B cell (primary cell): ENCODE measurements at regions not wholly inside any gene's neighbourhood (a gene's known extent, or its start where the extent isn't known, plus 50 kb on each side); places are given as distances from the start of the nearest gene placed in this dataset.

ENCODE experiments used
- ATAC-seq: fragments of 200-7000 bp; cut with Tn5 transposase; one replicate; pipeline ENCODE4 v1.10.0; 2021; ENCODE audit warnings: low read depth, mild to moderate bottlenecking, moderate number of reproducible peaks, moderate library complexity
- CTCF ChIA-PET: fragments of 350-600 bp; sonication (Branson Sonifier 250); formaldehyde crosslinking; loops from one replicate; lab custom pipeline; 2021; ENCODE audit warnings: antibody characterized with exemption, inconsistent platforms; lab: Charles Lee
- POLR2A ChIA-PET: fragments of 350-600 bp; sonication (Branson Sonifier 250); formaldehyde crosslinking; loops from one replicate; lab custom pipeline; 2021; ENCODE audit warnings: antibody characterized with exemption; lab: Charles Lee
- DNase-seq: peaks from one replicate; pipeline ENCODE4 v3.0.0; 2013
- H2AFZ ChIP-seq: 2 replicates; pipeline ENCODE4 v1.6.1; 2012; ENCODE audit warnings: mild to moderate bottlenecking, low read depth, low read length; ENCODE audit not compliant: insufficient read depth, poor library complexity, severe bottlenecking
- H3K27ac ChIP-seq, 2 donors: 1 replicate in 1 of 2; 2 replicates in 1 of 2; pipeline ENCODE4 v1.5.1; 2012 to 2013; ENCODE audit warnings: low read length in 2 of 2, mild to moderate bottlenecking in 2 of 2, moderate library complexity in 1 of 2
- H3K27me3 ChIP-seq, 4 experiments: fragments of 200-600 bp in 1 of 4; sonication (generic) in 1 of 4; replicated peaks in 1 of 4; 1 replicate in 2 of 4; 2 replicates in 2 of 4; pipeline versions ENCODE4 v1.6.1 to v1.7.0; 2013 to 2016; ENCODE audit warnings: low read length in 3 of 4, mild to moderate bottlenecking in 2 of 4, mixed read lengths in 1 of 4, moderate library complexity in 1 of 4; ENCODE audit not compliant: insufficient read depth in 4 of 4, control insufficient read depth in 3 of 4; ENCODE audit errors: control extremely low read depth in 1 of 4
- H3K36me3 ChIP-seq, 2 experiments: replicated peaks in 1 of 2; 1 replicate in 1 of 2; 2 replicates in 1 of 2; pipeline versions ENCODE4 v1.6.1 to v1.7.1; 2013; ENCODE audit warnings: low read length in 1 of 2; ENCODE audit not compliant: insufficient read depth in 2 of 2, control insufficient read depth in 1 of 2; ENCODE audit errors: control extremely low read depth in 1 of 2, extremely low read depth in 1 of 2
- H3K4me1 ChIP-seq, 2 donors: fragments of 200-600 bp in 1 of 2; sonication (generic) in 1 of 2; 1 replicate in 1 of 2; 2 replicates in 1 of 2; pipeline versions ENCODE4 v1.5.1 to v1.6.1; 2013 to 2017; ENCODE audit warnings: low read length in 2 of 2; ENCODE audit not compliant: control insufficient read depth in 2 of 2, insufficient read depth in 2 of 2
- H3K4me2 ChIP-seq: replicated peaks from 2 replicates; pipeline ENCODE3; 2012; ENCODE audit warnings: mild to moderate bottlenecking, low read depth, low read length; ENCODE audit not compliant: poor library complexity, severe bottlenecking
- H3K4me3 ChIP-seq, 5 experiments: fragments of 200-600 bp in 1 of 5; sonication (generic) in 1 of 5; 1 replicate in 3 of 5; 2 replicates in 2 of 5; pipeline versions ENCODE4 v1.5.1 to v1.7.0; 2011 to 2016; ENCODE audit warnings: low read length in 4 of 5, mild to moderate bottlenecking in 4 of 5, low read depth in 2 of 5, control low read depth in 1 of 5, moderate library complexity in 1 of 5; ENCODE audit not compliant: insufficient read depth in 1 of 5; ENCODE audit errors: control extremely low read depth in 1 of 5, extremely low read depth in 1 of 5
- H3K79me2 ChIP-seq: fragments of 200-600 bp; sonication (generic); one replicate; pipeline ENCODE4 v1.6.0; 2016; ENCODE audit warnings: low read length; ENCODE audit not compliant: control insufficient read depth, insufficient read depth
- H3K9ac ChIP-seq: fragments of 200-600 bp; sonication (generic); 2 replicates; pipeline ENCODE4 v1.6.1; 2017; ENCODE audit warnings: mild to moderate bottlenecking, low read length, moderate library complexity
- H3K9me3 ChIP-seq, 3 donors: one replicate each; pipeline versions ENCODE4 v1.6.1 to v1.7.1; 2013; ENCODE audit warnings: low read length in 2 of 3; ENCODE audit not compliant: control insufficient read depth in 2 of 3, insufficient read depth in 1 of 3; ENCODE audit errors: control extremely low read depth in 1 of 3
- H4K20me1 ChIP-seq: 2 replicates; pipeline ENCODE4 v1.6.0; 2012; ENCODE audit warnings: mild to moderate bottlenecking, low read length; ENCODE audit not compliant: insufficient read depth, control insufficient read depth, poor library complexity, severe bottlenecking
- H3K27ac Mint-ChIP-seq: one replicate; pipeline ENCODE4 v1.8.0; 2021; ENCODE audit warnings: mixed read lengths
- H3K27me3 Mint-ChIP-seq: one replicate; pipeline ENCODE4 v1.8.0; 2021; ENCODE audit warnings: mixed read lengths
- H3K4me1 Mint-ChIP-seq: one replicate; pipeline ENCODE4 v1.8.0; 2021; ENCODE audit warnings: mixed read lengths
- H3K4me3 Mint-ChIP-seq: one replicate; pipeline ENCODE4 v1.8.0; 2021; ENCODE audit warnings: mixed read lengths
- H3K9me3 Mint-ChIP-seq: one replicate; pipeline ENCODE4 v1.8.0; 2022; ENCODE audit warnings: mixed read lengths; ENCODE audit not compliant: insufficient read depth
- EZH2 ChIP-seq: IDR thresholded peaks from 2 replicates; pipeline ENCODE4 v1.6.1; 2012; ENCODE audit warnings: borderline replicate concordance, low read depth, mild to moderate bottlenecking, moderate library complexity, low read length; ENCODE audit not compliant: insufficient read depth, poor library complexity, severe bottlenecking
- WGBS: methylation state at CpG from one replicate; pipeline ENCODE4 v1.1.5; 2013; ENCODE audit warnings: missing lambda C conversion rate; ENCODE audit not compliant: insufficient coverage; 5-methylcytosine and 5-hydroxymethylcytosine counted together
- intact Hi-C: fragments of 100-400 bp; cut with micrococcal nuclease; formaldehyde crosslinking; loops from one replicate; pipeline ENCODE4 v1.10.0; 2022
- TF ChIP-seq, protein P1 (sequence below): fragments of 200-600 bp; IDR thresholded peaks from one replicate; pipeline ENCODE4 v1.8.0; 2022; ENCODE audit warnings: antibody characterized with exemption, mild to moderate bottlenecking

GRCh38 chr1:38287036-38287435 is 240.4 kb upstream of the POU3F1 start:
- Histone ChIP-seq H3K9ac (no peak overlapping the region), H3K9me3 (no peaks in the 10 kb centered on the region), H3K27me3 (peaks cover 0 to 26% (median 4%) of the 10 kb centered on the region in 4 experiments), H3K4me1 (peaks cover under 1 to 3% of the 10 kb centered on the region in 2 donors), H3K79me2 (no peaks in the 10 kb centered on the region), H3K4me2 (no peak overlapping the region), H3K36me3 (no peaks in the 10 kb centered on the region), H4K20me1 (no peaks in the 10 kb centered on the region), H3K27ac (no peak overlapping the region), H3K4me3 (no peak overlapping the region), H2AFZ (no peak overlapping the region)
- TF ChIP-seq, protein P1, sequence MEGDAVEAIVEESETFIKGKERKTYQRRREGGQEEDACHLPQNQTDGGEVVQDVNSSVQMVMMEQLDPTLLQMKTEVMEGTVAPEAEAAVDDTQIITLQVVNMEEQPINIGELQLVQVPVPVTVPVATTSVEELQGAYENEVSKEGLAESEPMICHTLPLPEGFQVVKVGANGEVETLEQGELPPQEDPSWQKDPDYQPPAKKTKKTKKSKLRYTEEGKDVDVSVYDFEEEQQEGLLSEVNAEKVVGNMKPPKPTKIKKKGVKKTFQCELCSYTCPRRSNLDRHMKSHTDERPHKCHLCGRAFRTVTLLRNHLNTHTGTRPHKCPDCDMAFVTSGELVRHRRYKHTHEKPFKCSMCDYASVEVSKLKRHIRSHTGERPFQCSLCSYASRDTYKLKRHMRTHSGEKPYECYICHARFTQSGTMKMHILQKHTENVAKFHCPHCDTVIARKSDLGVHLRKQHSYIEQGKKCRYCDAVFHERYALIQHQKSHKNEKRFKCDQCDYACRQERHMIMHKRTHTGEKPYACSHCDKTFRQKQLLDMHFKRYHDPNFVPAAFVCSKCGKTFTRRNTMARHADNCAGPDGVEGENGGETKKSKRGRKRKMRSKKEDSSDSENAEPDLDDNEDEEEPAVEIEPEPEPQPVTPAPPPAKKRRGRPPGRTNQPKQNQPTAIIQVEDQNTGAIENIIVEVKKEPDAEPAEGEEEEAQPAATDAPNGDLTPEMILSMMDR, result no peak
- TF ChIP-seq EZH2, result no peak
- ChIA-PET CTCF (no interaction called here), POLR2A (no interaction called here)
- Mint-ChIP-seq H3K27me3 (peaks cover 28% of the 10 kb centered on the region), H3K4me1 (peaks cover 6% of the 10 kb centered on the region), H3K4me3 (no peak overlapping the region), H3K27ac (no peak overlapping the region), H3K9me3 (no peaks in the 10 kb centered on the region)
- no CpG with 5 or more reads among the region's 2 CpGs for WGBS
- ATAC-seq (no peak), DNase-seq (no peak)
- intact Hi-C loops, result no loop called here

- H3K36me3 ChIP-seq, result no peaks in the 10 kb centered on the region
- no peak overlapping the region for H3K9ac ChIP-seq
- H3K27ac ChIP-seq, result no peak overlapping the region
- Mint-ChIP-seq H3K9me3 (no peaks in the 10 kb centered on the region), H3K27ac (no peak overlapping the region), H3K4me3 (no peak overlapping the region), H3K27me3 (peaks cover 27% of the 10 kb centered on the region), H3K4me1 (no peaks in the 10 kb centered on the region)
- no peak overlapping the region for H3K4me2 ChIP-seq
- WGBS, result 58% methylated on average over 8 of the region's 12 CpGs
- CTCF ChIA-PET, result no interaction called here
- DNase-seq (no peak), ATAC-seq (no peak)
- H3K9me3 ChIP-seq, result no peaks in the 10 kb centered on the region
- no peaks in the 10 kb centered on the region for H3K79me2 ChIP-seq
- no peak overlapping the region for H2AFZ ChIP-seq
- H3K27me3 ChIP-seq, result peaks cover 0 to 28% (median 0%) of the 10 kb centered on the region in 4 experiments
- POLR2A ChIA-PET, result no interaction called here
- H4K20me1 ChIP-seq, result no peaks in the 10 kb centered on the region
- H3K4me1 ChIP-seq, result no peaks in the 10 kb centered on the region
- H3K4me3 ChIP-seq, result no peak overlapping the region
- intact Hi-C loops, result no loop called here
- no peak for TF ChIP-seq EZH2
- TF ChIP-seq, protein P1, result no peak
These were observed 239.4 kb upstream of the POU3F1 start for GRCh38 chr1:38285807-38286530.
